Hepatocyte (in vitro differentiated cells): ENCODE measurements at regions not wholly inside any gene's neighbourhood (a gene's known extent, or its start where the extent isn't known, plus 50 kb on each side); places are given as distances from the start of the nearest gene placed in this dataset.

ENCODE experiments used
- CTCF ChIP-seq: fragments of 200-600 bp; sonication (generic); IDR thresholded peaks from 2 replicates; pipeline ENCODE4 v1.5.1; 2016; ENCODE audit warnings: antibody characterized with exemption, mild to moderate bottlenecking; ENCODE audit not compliant: poor library complexity
- EZH2 ChIP-seq: fragments of 200-600 bp; sonication (generic); IDR thresholded peaks from 2 replicates; pipeline ENCODE4 v1.6.1; 2016; ENCODE audit warnings: antibody characterized with exemption, mild to moderate bottlenecking, borderline replicate concordance

- no peak for TF ChIP-seq EZH2
- no peak for TF ChIP-seq CTCF
Observed at GRCh38 chr18:72637299-72637698, 93.2 kb upstream of the CBLN2 start.
